GM10248 (cell line): ENCODE measurements at regions not wholly inside any gene's neighbourhood (a gene's known extent, or its start where the extent isn't known, plus 50 kb on each side); places are given as distances from the start of the nearest gene placed in this dataset.

Experiments
- CTCF ChIA-PET: fragments of 300-600 bp; sonication (Branson Sonifier 250); formaldehyde crosslinking; extraction: SDS; loops from one replicate; lab custom pipeline; 2021; ENCODE audit warnings: antibody characterized with exemption; lab: Yijun Ruan, JAX
- POLR2A ChIA-PET: fragments of 350-650 bp; sonication (Branson Sonifier 250); formaldehyde crosslinking; extraction: SDS; loops from one replicate; lab custom pipeline; 2020; ENCODE audit warnings: antibody characterized with exemption; lab: Yijun Ruan, JAX
- DNase-seq: peaks from one replicate; pipeline ENCODE4 v3.0.0; 2012; ENCODE audit errors: extremely low spot score
- CTCF ChIP-seq: IDR thresholded peaks from 2 replicates; pipeline ENCODE4 v1.5.1; 2012; ENCODE audit warnings: mild to moderate bottlenecking, low read depth; ENCODE audit errors: extremely low read depth, missing control alignments, control extremely low read depth

- no peak for DNase-seq
- ChIA-PET CTCF (interaction anchor here (0.9 to 3.3 kb wide), 5 partner anchors 8 to 660 kb away, joined by 3 to 13 read pairs (median 3); no protein-coding TSS in a partner anchor), POLR2A (no interaction called here)
- no peak for TF ChIP-seq CTCF
These were observed 59.3 kb upstream of the DCC start for GRCh38 chr18:52280702-52281101.

- TF ChIP-seq CTCF, result no peak
- ChIA-PET CTCF (interaction anchor here (1.3 to 1.4 kb wide), 2 partner anchors 615 to 663 kb away, joined by 3 to 5 read pairs; no protein-coding TSS in a partner anchor), POLR2A (no interaction called here)
- DNase-seq, result no peak
These were observed 56.1 kb upstream of the DCC start for GRCh38 chr18:52283927-52284326.

GRCh38 chr18:52286675-52287074 lies 53.3 kb upstream of the DCC start:
- ChIA-PET POLR2A (no interaction called here), CTCF (interaction anchor here (1.0 kb wide), 1 partner anchor 618 kb away, joined by 5 read pairs; no protein-coding TSS in a partner anchor)
- no peak for TF ChIP-seq CTCF

DNA sequence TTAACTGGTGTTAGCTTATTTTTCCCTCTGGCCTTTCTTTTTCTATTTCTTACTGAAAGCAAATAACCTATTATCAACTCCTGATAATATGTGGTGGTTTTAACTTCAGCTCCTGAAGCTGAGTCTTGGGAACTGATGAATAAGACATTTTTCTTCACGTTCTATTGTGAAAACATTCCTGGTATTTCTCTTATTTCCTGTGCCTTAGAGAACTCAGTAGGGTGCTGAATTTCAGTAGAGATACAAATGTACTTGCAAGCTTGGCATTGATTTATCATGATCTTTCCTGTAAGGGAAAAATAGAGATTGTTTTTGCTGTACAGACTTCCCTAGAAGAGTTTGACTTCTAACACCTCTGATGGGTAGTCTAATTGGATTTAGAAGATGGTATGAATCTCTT lies 52.8 kb upstream of the DCC start:
- ChIA-PET CTCF (interaction anchor here (1.0 kb wide), 1 partner anchor 619 kb away, joined by 5 read pairs; no protein-coding TSS in a partner anchor), POLR2A (no interaction called here)
- no peak for TF ChIP-seq CTCF
- DNase-seq, result no peak

More at GRCh38 chr18:52286675-52287074, 53.3 kb upstream of the DCC start:
- no peak for DNase-seq

GRCh38 chr18:52288403-52289004 lies 51.5 kb upstream of the DCC start:
- ChIA-PET CTCF (interaction anchor here (0.6 to 3.1 kb wide), 31 partner anchors 9 to 1178 kb away, joined by 3 to 94 read pairs (median 4); no protein-coding TSS in a partner anchor), POLR2A (no interaction called here)
- TF ChIP-seq CTCF, result peak; percentile 87
- peak; percentile 26 for DNase-seq

GRCh38 chr18:52289392-52289791 lies 50.6 kb upstream of the DCC start:
- POLR2A ChIA-PET, result no interaction called here
- no peak for DNase-seq
- CTCF ChIA-PET, result interaction anchor here (0.8 to 3.1 kb wide), 17 partner anchors 10 to 1179 kb away, joined by 3 to 94 read pairs (median 4); no protein-coding TSS in a partner anchor
- TF ChIP-seq CTCF, result no peak
